ENCODE measurements at regions not wholly inside any gene's neighbourhood (a gene's known extent, or its start where the extent isn't known, plus 50 kb on each side); places are given as distances from the start of the nearest gene placed in this dataset.

- TF ChIP-seq TARDBP (IDR thresholded peaks at IDR 0.05) = no peak
- TF ChIP-seq FOXK2 (IDR thresholded peaks at IDR 0.05) = no peak
- no peak for TF ChIP-seq PKNOX1 (IDR thresholded peaks at IDR 0.05)
- TF ChIP-seq ZNF384 (IDR thresholded peaks at IDR 0.05) = no peak
- TF ChIP-seq L3MBTL2 (conservative IDR thresholded peaks at IDR 0.05) = no peak
- TF ChIP-seq BHLHE40 (IDR thresholded peaks at IDR 0.05; ENCODE audit: borderline replicate concordance) = no peak
- no peak for TF ChIP-seq FOXA1 (IDR thresholded peaks at IDR 0.05)
- no peak for TF ChIP-seq FOXM1 (IDR thresholded peaks at IDR 0.05; ENCODE audit: borderline replicate concordance)
- TF ChIP-seq ARNT (IDR thresholded peaks at IDR 0.05) = no peak
- no peak for TF ChIP-seq CTBP1 (IDR thresholded peaks at IDR 0.05; ENCODE audit: borderline replicate concordance)
- no peak for TF ChIP-seq SUZ12 (IDR thresholded peaks at IDR 0.05)
- TF ChIP-seq ELF4 (IDR thresholded peaks at IDR 0.05) = no peak
- no peak for TF ChIP-seq SP1 (IDR thresholded peaks at IDR 0.05)
- TF ChIP-seq NFRKB (IDR thresholded peaks at IDR 0.05) = no peak
These were observed 88.5 kb upstream of the CREB5 start for GRCh38 chr7:28323833-28324232.
